ENCODE measurements at regions not wholly inside any gene's neighbourhood (a gene's known extent, or its start where the extent isn't known, plus 50 kb on each side); places are given as distances from the start of the nearest gene placed in this dataset.
"Not testable (repeated sequence)": the region's sequence is repeated elsewhere in the genome, so short reads cannot be mapped to it uniquely, and the experiment has no call there.

DNA sequence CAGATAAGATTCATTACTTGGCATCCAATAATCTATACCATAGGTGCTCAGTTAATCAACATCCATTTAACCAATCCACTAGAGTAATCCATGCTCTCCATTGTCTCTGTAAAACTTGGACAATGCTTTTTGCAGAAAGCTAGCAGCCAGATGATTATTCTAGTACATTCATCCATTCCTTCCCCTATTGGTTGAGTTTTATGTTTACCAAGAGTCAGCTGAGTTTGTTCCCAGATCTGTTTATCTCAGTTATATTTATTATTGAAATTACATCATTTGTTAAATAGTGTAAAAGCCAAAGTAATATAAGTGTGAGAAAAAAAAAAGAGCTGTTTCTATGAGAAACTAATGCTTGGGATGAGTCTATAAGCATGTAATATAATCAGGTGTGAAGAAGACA, 63.3 kb upstream of the TMC1 start:
- no peaks in the 10 kb centered on the region for H3K9me3 ChIP-seq
- H3K4me1 ChIP-seq, result no peaks in the 10 kb centered on the region
- no peak overlapping the region for H3K4me3 ChIP-seq
- H3K27ac ChIP-seq, result no peak overlapping the region
- H3K36me3 ChIP-seq, result no peaks in the 10 kb centered on the region
- intact Hi-C loops (cut with DNase I), result no loop called here
- TF ChIP-seq, protein P1, sequence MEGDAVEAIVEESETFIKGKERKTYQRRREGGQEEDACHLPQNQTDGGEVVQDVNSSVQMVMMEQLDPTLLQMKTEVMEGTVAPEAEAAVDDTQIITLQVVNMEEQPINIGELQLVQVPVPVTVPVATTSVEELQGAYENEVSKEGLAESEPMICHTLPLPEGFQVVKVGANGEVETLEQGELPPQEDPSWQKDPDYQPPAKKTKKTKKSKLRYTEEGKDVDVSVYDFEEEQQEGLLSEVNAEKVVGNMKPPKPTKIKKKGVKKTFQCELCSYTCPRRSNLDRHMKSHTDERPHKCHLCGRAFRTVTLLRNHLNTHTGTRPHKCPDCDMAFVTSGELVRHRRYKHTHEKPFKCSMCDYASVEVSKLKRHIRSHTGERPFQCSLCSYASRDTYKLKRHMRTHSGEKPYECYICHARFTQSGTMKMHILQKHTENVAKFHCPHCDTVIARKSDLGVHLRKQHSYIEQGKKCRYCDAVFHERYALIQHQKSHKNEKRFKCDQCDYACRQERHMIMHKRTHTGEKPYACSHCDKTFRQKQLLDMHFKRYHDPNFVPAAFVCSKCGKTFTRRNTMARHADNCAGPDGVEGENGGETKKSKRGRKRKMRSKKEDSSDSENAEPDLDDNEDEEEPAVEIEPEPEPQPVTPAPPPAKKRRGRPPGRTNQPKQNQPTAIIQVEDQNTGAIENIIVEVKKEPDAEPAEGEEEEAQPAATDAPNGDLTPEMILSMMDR (IDR thresholded peaks at IDR 0.05), result no peak
- no peak for TF ChIP-seq POLR2A (IDR thresholded peaks at IDR 0.05)
- DNase-seq (no peak), ATAC-seq (no peak)
- H3K27me3 ChIP-seq, result no peaks in the 10 kb centered on the region

DNA sequence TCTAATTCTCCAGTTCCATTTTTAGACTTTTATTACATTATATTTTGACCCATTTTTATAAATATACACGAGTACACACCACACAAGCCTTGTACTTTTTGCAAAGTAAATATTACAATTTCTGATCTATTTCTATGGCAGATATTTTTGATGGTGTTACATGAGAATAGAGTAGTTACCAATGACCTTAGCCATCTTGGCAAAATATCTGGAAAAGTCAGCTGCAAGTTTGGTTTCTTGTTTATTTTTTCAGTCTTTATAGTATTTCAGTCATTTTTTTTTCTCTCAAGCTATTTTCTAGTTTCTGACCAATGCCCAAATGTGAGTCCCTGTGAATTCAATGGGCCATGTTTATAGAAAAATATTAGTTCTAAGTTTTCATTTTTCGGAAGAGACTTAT, 64.0 kb upstream of the TMC1 start:
- WGBS, 4 donors, result 79 to 89% (median 87%) methylated on average over 2 of the region's 2 CpGs
- no peak for TF ChIP-seq POLR2A (IDR thresholded peaks at IDR 0.05)
- TF ChIP-seq, protein P1 (IDR thresholded peaks at IDR 0.05), result no peak
- Histone ChIP-seq H3K27ac (no peak overlapping the region), H3K27me3 (no peaks in the 10 kb centered on the region), H3K9me3 (no peaks in the 10 kb centered on the region), H3K4me1 (no peaks in the 10 kb centered on the region), H3K4me3 (no peak overlapping the region), H3K36me3 (no peaks in the 10 kb centered on the region)
- ATAC-seq (no peak), DNase-seq (no peak)
- intact Hi-C loops (cut with DNase I), result no loop called here

DNA sequence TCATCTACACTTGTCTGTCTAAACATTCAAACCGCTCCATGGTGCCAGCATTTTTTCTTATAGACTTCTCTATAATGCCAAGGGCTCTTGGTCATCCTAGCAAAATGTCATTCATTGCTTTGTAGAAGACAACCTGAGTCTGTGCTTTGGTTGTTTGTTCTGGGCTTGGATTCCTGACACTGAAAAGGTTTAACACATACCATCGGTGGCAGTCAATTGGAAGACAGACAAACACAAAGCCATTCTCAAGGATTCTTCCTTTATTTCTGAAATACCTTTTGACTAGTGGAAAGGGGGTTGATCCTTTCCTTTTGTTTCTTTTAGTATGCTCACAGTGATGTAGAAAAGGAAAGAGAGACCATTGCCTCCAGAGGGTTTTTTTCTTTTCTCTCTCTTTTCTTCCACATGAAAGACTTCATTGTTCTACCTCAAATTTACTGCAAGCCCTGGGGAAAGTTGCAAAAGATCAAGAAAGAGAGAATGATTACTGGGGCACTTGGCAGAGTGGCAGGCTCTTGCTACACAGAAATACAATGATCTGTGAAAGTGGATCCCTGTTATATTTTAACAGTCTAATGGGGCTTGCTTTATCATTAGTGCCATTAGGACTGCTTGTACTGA, 66.4 kb upstream of the TMC1 start:
- Histone ChIP-seq H3K9me3 (no peaks in the 10 kb centered on the region), H3K36me3 (no peaks in the 10 kb centered on the region), H3K4me1 (no peaks in the 10 kb centered on the region), H3K4me3 (no peak overlapping the region), H3K27ac (no peak overlapping the region), H3K27me3 (no peaks in the 10 kb centered on the region)
- no peak for DNase-seq
- TF ChIP-seq POLR2A (IDR thresholded peaks at IDR 0.05), result no peak
- TF ChIP-seq, protein P1 (IDR thresholded peaks at IDR 0.05), result no peak
- 75 to 85% (median 76%) methylated on average over 2 of the region's 2 CpGs for WGBS, 4 donors
- ATAC-seq, result no peak
- intact Hi-C loops (cut with DNase I), result no loop called here

DNA sequence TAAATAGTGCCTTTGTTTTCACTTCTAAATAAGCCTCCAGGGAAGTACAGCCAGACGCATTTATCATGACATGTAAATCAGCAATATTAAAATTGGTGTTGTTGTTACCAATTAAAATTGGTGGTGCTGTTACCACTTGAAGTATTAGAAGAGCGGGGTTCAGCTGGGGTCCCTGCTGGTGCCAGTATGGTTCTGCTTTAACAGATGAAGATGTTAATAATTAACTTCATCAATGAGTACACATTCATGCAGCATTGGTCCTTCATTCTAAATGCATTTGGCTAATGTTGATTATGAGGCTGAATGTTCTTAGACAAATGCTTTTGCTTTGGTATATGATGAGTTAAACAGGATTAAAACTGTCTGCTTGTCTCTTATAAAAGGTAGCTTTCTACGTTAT, 67.6 kb upstream of the TMC1 start:
- WGBS, 4 donors, result 85 to 86% (median 85%) methylated on average over 3 of the region's 3 CpGs
- no peak for ATAC-seq
- H3K27ac ChIP-seq, result no peak overlapping the region
- H3K4me3 ChIP-seq, result no peak overlapping the region
- H3K9me3 ChIP-seq, result no peaks in the 10 kb centered on the region
- TF ChIP-seq POLR2A (IDR thresholded peaks at IDR 0.05), result no peak
- TF ChIP-seq, protein P1 (IDR thresholded peaks at IDR 0.05), result no peak
- H3K36me3 ChIP-seq, result no peaks in the 10 kb centered on the region
- intact Hi-C loops (cut with DNase I), result no loop called here
- H3K27me3 ChIP-seq, result no peaks in the 10 kb centered on the region
- DNase-seq, result no peak
- H3K4me1 ChIP-seq, result peaks cover 0 to 8% (median 0%) of the 10 kb centered on the region in 12 donors

DNA sequence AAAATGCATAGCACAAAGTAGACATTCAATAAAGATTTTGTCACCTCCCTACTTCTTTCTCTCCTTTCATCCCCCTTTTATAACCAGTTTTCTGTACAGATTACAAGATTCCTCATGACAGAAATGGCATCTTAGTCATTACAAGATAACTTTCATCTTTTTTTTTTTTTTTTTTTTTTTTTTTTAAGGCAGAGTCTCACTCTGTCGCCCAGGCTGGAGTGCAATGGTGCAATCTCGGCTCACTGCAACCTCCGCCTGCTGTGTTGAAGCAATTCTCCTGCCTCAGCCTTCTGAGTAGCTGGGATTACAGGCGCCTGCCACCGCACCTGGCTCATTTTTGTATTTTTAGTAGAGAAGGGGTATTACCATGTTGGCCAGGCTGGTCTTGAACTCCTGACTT, 75.2 kb upstream of the TMC1 start:
- peak overlapping the region in 1 of 12 donors; percentile 85 for H3K27ac ChIP-seq
- ATAC-seq, H3K4me3 ChIP-seq, H3K9me3 ChIP-seq, DNase-seq, H3K36me3 ChIP-seq, H3K27me3 ChIP-seq: not testable (repeated sequence)
- intact Hi-C loops (cut with DNase I), result loop anchor here in 1 of 10 donors (10.0 kb wide), 1 partner anchor 51 kb away; no protein-coding TSS in a partner anchor
- peaks cover 0 to 60% (median 0%) of the 10 kb centered on the region in 12 donors for H3K4me1 ChIP-seq
- WGBS, 4 donors, result 84 to 93% (median 92%) methylated on average over 5 of the region's 5 CpGs
